ENCODE measurements at regions not wholly inside any gene's neighbourhood (a gene's known extent, or its start where the extent isn't known, plus 50 kb on each side); places are given as distances from the start of the nearest gene placed in this dataset.

- DNase-seq (ENCODE audit: low spot score) = no peak
Observed at GRCh38 chr7:46135557-46135956, 214.5 kb upstream of the IGFBP3 start.

- no peak for DNase-seq (ENCODE audit: low spot score)
Observed at GRCh38 chr7:46134795-46135194, 213.7 kb upstream of the IGFBP3 start.

DNA sequence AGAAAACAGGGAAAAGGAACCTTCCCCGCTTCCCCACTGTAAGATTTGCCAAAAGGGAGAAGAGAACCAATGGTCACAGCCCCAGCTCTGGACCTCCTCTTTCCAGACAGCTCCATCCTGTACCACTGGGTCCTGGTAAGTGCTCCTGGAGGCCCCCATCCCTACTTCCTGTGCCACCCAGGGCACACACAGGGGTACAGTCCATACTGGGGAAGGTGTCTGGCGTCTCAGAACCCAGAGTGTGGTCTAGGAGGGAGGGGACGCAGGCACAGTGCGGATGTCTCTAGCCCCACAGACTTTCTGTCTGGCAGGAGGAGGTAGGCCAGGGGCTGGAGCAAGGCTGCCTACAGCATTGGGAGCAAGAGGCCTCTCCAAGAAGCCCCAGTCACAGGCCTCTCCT lies 213.3 kb upstream of the IGFBP3 start:
- no peak for DNase-seq (ENCODE audit: low spot score)

GRCh38 chr7:46133751-46134150 lies 212.7 kb upstream of the IGFBP3 start:
- no peak for DNase-seq (ENCODE audit: low spot score)

DNA sequence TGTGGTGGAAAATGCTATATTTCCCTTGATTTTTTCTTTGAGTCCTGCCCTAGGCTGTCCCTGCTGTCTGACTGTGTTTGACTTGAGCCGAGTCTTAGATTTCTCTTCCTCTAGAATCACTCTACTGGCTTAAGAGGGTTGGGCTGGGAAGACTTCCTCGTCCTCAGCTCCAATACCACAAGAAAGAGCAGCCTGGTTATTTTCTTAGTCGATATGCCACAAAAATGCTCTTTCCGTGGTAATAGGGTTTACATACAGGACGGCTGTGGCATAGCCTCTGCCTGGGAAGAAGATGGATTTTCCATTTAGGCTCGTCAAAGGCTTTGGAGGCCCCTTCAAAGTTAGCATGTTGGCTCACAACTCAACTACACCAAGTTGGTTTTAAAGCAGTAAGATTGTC lies 212.0 kb upstream of the IGFBP3 start:
- no peak for DNase-seq (ENCODE audit: low spot score)

- peak; percentile 84 for DNase-seq (ENCODE audit: low spot score)
Observed at GRCh38 chr7:46131916-46132795, 211.1 kb upstream of the IGFBP3 start.

- no peak for DNase-seq (ENCODE audit: low spot score)
Observed at GRCh38 chr7:46129831-46130230, 208.8 kb upstream of the IGFBP3 start.

- no peak for DNase-seq (ENCODE audit: low spot score)
Observed at GRCh38 chr7:46127814-46128213, 206.7 kb upstream of the IGFBP3 start.

GRCh38 chr7:46126675-46127300 lies 205.7 kb upstream of the IGFBP3 start:
- peak; percentile 34 for DNase-seq (ENCODE audit: low spot score)

DNA sequence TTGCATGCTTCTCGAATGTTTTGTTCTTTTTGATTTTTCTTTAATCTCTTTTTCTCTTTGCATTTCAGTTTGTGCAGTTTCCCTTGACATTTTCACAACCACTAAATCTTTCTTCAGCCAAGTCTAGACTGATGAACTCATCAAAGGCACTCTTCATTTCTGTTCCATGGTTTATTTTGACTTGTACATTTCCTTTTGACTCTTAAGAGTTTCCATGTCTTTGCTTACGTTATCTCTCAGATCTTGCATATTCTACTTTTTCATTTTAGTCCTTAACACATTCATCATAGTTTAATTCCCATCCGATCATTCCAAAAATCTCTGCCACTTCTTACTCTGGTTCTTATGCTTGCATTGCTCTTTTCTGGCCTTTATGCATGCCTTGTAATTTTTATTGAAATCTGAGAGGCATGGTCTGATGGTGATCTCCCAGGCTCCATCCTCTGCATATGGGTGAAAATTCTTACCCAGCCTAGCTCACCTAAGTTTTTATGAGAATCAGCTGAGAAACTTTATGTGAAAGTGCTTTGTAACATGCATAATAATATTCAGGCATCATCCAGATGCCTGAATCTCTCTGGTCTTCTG lies 202.8 kb upstream of the IGFBP3 start:
- no peak for DNase-seq (ENCODE audit: low spot score)

DNA sequence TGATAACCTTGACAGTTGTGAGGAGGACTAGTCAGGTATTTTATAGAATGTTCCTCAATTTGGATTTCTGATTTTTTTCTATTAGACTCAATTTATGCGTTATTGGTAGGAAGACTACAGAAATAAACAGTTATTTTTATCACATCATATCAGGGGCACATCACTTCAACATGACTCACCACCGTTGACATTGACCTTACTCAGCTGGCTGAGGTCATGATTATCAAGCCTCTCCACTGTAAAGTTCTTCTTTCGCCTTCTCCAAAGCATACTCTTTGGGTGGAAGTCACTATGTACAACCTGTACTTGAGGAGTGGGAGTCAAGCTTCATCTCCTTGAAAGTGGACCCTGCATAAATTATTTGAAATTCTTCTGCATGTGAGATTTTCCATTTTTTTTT lies 194.3 kb upstream of the IGFBP3 start:
- DNase-seq (ENCODE audit: low spot score) = no peak

- DNase-seq (ENCODE audit: low spot score) = no peak
Observed at GRCh38 chr7:46109437-46109836, 188.4 kb upstream of the IGFBP3 start.

DNA sequence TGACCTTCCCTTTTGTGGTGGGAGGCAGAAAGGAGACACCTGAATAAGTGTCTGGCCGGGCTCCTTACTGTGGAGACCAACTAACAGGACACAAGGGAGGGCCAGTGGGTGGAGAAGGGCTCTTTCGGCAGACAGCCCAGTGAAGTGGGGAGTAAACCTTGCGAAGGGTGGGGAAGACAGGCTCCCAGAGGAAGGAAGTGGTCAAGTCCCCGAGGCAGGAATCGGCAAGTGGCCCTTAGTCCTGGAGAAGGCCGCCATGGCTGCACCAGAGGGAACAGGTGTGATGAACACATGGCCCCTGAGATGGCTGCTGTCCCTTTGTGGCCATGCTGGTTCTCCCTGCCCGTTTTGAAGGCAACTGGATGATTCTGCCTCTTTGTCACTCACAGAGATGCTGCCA lies 187.2 kb upstream of the IGFBP3 start:
- no peak for DNase-seq (ENCODE audit: low spot score)

GRCh38 chr7:46107610-46108217 lies 186.6 kb upstream of the IGFBP3 start:
- no peak for DNase-seq (ENCODE audit: low spot score)

GRCh38 chr7:46100521-46100920 lies 179.4 kb upstream of the IGFBP3 start:
- no peak for DNase-seq (ENCODE audit: low spot score)

DNA sequence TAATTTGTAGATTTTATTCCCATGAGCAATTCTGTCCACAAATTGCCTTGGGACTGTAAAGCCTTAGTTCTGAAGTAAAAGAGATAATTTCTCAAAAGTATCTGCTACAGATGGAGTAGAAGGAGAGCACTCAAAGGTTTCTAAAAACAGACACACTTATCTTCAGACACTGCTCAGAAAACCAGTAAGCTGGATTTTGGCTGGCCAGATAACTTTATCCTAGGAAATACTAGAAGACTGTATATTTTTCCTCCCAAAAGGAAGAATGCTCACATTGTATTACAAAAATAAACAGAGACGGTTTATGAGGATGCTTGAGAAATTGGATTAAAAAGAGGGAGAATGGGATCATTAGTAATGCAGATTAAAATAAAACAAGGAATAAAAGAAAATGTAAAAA lies 178.0 kb upstream of the IGFBP3 start:
- DNase-seq (ENCODE audit: low spot score) = no peak

DNA sequence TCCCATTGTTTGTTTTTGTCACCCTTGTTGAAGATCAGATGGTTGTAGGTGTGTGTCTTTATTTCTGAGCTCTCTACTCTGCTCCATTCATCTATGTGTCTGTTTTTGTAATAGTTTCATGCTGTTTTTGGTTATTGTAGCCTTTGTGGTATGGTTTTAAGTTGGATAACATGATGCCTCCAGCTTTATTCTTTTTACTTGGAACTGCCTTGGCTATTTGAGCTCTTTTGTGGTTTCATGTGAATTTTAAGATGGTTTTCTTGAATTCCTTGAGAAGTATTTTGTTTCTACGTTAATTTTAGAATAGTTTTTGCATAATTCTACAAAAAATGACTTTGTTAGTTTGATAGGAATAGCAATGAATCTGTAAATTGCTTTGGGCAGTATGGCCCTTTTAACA lies 170.0 kb upstream of the IGFBP3 start:
- DNase-seq (ENCODE audit: low spot score) = no peak

- DNase-seq (ENCODE audit: low spot score) = no peak
Observed at GRCh38 chr7:46089281-46089680, 168.2 kb upstream of the IGFBP3 start.

GRCh38 chr7:46088486-46088885 lies 167.4 kb upstream of the IGFBP3 start:
- DNase-seq (ENCODE audit: low spot score) = peak; percentile 27

- no peak for DNase-seq (ENCODE audit: low spot score)
Observed at GRCh38 chr7:46080595-46081159, 159.6 kb upstream of the IGFBP3 start.

- DNase-seq (ENCODE audit: low spot score) = no peak
Observed at GRCh38 chr7:46079421-46079820, 158.3 kb upstream of the IGFBP3 start.

GRCh38 chr7:46076527-46076926 lies 155.5 kb upstream of the IGFBP3 start:
- no peak for DNase-seq (ENCODE audit: low spot score)

DNA sequence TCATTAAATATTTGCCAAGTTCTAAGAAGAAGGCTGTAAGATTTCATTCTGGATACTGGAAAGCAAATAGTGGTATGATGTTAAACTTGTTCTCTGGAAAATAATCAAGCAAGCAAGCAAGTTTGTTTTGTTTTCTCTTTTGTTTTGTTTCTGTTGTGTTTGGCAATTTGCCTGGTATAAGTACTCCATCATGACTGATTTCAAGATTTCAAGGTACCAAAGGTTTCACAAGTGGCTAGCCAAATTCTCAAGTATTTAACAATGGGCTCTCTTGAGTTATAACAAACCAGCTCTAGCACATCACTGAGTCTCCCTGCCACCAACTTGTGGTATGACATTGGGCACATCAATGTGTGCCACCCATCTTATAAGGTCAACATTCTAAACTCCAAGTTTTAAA lies 151.7 kb upstream of the IGFBP3 start:
- DNase-seq (ENCODE audit: low spot score) = no peak

All from kidney tubule cell (primary cell).